HG03469 (cell line): ENCODE measurements at regions not wholly inside any gene's neighbourhood (a gene's known extent, or its start where the extent isn't known, plus 50 kb on each side); places are given as distances from the start of the nearest gene placed in this dataset.
"Not testable (repeated sequence)": the region's sequence is repeated elsewhere in the genome, so short reads cannot be mapped to it uniquely, and the experiment has no call there.

ENCODE experiments used
- ATAC-seq: cut with Tn5 transposase; IDR thresholded peaks from one replicate; pipeline ENCODE4 v1.9.1; 2021; ENCODE audit warnings: mild to moderate bottlenecking, moderate library complexity, moderate number of reproducible peaks; ENCODE audit not compliant: unreplicated experiment

- no peak for ATAC-seq
These were observed 643.3 kb downstream of the SOCS6 start for GRCh38 chr18:70931942-70932814.

GRCh38 chr18:70920840-70921374, 632.1 kb downstream of the SOCS6 start:
- no peak for ATAC-seq

DNA sequence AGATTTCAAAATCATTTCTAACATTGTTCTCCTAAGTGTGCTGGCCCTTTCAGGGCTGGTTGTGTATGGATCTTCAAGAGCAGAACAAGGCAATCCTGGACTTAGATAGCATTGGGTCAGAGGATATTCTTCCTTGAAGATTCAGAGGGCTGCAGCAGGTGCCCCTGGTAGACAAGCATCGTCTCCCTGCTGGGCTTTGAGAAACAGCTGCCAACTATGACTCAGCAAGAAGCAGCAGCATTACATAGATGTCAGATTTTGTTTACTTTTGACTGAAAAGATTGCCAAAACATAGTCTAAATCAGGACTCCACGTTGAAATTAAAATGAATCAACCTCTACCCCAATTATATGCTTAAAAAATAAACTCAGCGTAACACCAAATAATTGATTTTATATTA, 618.8 kb downstream of the SOCS6 start:
- ATAC-seq, result no peak

DNA sequence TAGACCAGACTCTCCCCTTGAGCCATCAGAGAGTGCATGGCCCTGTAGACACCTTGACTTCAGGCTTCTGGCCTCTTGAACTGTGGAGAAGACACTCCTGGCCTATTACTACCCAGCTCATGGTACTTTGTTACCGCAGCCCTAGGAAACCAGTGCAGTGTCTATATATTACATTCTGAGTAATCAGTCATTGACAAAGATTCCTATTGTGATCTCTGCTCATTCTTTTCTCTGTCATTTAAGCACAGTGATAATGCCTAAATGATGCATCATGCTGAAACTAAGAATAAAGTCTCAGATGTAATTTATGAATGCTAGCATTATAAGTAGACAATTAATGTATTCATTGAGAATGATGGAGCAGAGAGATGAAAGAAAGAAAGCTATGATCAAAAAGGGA, 603.5 kb downstream of the SOCS6 start:
- ATAC-seq, result no peak

- no peak for ATAC-seq
These were observed 581.4 kb downstream of the SOCS6 start for GRCh38 chr18:70870292-70870691.

- ATAC-seq, result no peak
These were observed 559.5 kb downstream of the SOCS6 start for GRCh38 chr18:70848329-70848728.

DNA sequence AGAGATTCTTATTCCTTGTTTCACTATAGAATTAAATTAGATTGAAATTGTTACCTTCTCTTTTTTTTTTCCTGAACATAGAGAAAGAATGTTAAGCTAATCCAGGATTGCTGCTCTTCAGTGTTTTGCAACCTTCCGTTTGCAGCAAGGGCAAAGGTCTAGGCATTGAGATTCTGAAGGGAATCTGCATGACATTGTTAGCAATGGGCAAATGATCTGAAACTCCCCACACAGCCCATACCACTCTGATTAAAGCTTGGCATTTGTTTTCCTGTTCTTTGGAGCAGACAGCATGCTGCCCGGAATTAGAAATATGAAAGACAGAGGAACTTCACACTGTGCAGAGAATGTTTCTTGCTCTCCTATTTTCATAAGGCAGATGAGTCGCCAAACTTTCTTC, 551.8 kb downstream of the SOCS6 start:
- no peak for ATAC-seq

GRCh38 chr18:70827632-70828031, 538.8 kb downstream of the SOCS6 start:
- ATAC-seq, result no peak

DNA sequence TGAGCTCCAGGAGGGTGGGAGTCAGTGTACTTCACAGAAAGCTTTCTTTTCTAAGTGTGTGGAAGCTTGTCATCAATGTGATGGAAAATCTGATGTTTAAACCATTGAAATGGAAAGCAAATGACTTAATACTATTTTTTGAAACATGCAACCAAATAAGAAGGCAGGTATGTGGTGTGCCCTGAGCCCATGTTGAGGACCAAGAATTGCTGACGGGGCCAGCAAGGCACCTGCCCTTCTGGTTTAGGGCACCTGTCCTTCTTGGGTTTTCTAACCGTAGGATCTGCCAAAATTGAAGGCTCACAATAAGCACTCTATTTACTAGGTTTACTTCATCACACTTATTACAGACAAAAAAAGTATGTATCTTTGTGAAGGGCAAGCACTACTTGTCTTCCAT, 537.7 kb downstream of the SOCS6 start:
- ATAC-seq, result no peak

DNA sequence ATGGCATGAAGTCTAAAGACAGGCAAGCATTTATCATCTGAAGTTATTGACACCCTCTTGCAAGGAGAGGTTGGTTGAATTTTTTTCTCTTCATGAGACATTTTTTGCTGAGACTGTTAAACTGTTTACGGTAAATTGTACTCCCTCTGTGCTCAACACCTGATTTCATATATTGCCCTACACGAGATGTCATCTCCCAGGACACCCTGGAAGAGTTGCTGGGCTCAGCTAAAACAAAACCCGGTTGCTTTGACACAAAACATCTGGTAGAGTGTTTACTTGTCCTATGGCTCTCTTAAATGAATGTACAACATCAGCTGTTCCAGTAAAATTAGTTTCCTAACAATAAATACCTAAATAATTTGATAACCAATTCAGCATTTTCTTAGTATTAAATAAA, 533.8 kb downstream of the SOCS6 start:
- no peak for ATAC-seq

DNA sequence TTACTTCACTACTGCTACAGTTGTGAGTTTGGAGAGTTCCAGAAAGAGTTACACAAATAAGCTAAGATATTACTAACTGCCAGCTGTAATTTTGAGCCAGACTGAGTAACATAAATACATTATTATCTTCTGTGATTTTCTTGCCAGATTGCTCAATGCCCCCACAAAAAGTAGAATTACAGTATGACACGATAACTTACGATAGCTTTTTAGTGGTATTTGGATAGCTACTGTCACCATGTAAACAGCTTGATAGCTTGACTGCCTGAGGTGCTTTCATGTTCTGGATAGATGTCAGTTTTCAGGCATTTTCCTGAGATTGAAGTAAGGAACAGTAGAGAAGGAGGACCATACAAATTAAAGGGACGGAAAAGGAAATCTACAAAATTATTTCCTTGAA, 533.3 kb downstream of the SOCS6 start:
- ATAC-seq, result no peak

DNA sequence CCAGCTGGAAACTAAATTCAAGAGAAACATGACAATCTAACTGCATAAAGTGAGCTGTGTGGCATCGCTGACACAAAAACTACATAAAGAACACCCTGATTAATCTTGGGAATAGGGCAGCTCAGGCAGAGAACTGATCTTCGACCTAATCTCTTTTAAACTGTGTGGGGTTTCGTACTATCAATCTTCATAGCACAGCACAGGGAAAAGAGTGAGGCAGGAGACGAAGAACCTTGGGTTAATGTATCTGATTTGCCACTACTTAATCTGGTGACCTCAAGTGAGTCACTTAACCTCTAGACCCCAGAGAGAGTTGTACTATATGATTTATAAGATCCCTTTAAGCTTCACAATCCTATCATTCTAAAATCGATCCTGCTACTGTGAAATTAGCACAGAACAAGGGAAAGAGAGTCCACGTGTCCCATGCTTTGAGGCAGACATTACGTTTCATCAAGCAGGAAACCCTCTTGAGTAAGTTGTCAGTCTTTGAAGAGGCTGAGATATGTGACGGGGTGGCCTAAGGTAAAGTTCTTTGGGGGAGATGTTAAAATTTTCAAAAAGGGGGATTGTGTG, 519.7 kb downstream of the SOCS6 start:
- no peak for ATAC-seq

DNA sequence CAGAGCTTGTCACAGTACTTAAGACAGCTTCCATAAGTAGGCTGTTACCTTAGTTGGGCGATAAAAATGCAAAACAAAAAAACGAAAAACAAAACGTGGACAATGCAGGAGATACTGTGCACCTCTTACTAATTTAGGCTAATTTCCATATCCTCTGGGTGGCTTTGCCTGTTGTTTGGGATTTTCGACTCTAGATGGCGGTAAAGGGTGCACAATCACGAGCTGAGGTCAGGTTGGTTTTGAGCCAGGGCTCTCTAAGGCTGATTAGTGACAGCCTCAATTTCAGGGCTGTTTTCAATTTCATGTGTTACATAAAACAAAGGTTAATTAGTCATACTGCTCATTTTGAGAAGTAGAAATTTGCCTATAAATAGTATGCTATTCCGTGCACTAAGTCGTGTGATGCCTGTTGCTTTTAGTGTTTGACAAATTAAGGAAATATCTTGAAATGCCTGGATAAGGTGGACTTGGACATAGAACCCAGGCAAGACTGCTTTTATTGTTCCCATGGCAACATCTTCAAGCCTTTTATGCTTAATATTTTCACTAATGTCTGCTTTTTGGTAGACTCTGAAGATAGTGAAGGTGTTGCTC, 493.1 kb downstream of the SOCS6 start:
- peak; percentile 97 for ATAC-seq

DNA sequence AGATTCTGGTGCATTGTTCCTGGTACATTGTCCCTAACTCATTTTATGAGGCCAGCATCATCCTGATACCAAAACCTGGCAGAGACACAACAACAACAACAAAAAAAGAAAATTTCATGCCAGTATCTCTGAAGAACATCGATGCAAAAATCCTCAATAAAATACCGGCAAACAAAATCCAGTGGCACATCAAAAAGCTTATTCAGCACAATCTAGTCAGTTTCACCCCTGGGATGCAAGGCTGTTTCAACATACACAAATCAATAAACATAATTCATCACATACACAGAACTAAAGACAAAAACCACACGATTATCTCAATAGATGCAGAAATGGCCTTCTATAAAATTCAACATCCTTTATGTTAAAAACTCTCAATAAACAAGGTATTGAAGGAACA, 477.4 kb downstream of the SOCS6 start:
- not testable (repeated sequence) for ATAC-seq

DNA sequence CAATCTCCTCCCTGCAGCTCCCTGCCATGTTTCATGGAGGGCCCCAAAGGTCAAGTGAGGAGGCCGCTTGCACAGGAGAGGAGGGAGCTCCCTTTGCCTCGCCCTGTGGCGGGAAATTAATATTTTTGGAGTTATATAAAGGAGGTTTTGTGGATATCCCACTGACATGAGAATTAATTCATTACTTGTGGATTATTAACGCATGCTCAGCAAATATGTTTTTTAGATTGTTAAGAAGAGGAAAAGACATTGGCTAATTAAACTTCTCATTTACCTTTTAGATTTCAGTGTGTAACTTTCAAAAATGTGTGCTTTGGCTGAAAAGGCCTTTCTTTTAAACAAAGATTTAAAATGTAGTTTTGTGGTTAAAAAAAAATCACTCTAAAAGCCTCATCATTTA, 474.0 kb downstream of the SOCS6 start:
- no peak for ATAC-seq

GRCh38 chr18:70758780-70759179, 469.9 kb downstream of the SOCS6 start:
- ATAC-seq, result no peak

DNA sequence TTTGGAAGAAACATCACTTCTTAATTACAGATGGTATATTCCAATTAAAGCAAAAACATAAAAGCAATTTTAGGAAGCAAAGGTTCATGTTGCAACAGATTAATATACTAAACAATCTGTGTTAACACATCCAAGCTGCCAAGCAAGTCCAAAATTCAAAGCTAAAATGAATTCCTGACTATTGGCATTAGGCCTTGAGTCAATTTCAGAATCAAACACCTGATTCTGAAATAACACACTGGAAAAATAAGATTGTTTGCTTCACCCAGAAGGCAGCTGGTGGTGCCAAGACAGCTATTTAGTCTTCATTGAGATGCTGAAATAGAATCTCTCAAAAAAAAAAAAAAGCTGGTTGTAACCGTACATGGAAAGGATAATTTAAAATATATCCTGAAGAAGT, 465.6 kb downstream of the SOCS6 start:
- no peak for ATAC-seq

DNA sequence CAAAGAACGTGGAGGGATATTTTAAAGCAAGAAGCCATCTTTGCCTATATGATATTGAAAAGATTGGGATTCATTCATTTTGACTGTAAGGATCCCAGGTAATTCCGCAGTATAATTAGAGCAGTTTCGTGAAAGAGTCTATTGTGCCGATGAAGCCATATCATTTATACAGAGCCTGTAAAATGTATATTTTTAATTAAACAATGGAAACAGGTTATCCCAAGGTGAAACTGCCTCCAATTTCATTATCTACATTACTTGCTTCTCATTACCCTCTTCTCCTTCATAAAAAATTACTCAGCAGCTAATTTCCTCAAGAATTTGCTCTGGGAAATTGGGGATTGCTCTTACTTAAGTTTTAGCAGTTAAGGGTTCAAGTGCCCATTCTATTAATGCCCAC, 444.1 kb downstream of the SOCS6 start:
- no peak for ATAC-seq

GRCh38 chr18:70732188-70732587, 443.3 kb downstream of the SOCS6 start:
- no peak for ATAC-seq

GRCh38 chr18:70720607-70721006, 431.8 kb downstream of the SOCS6 start:
- ATAC-seq, result no peak

DNA sequence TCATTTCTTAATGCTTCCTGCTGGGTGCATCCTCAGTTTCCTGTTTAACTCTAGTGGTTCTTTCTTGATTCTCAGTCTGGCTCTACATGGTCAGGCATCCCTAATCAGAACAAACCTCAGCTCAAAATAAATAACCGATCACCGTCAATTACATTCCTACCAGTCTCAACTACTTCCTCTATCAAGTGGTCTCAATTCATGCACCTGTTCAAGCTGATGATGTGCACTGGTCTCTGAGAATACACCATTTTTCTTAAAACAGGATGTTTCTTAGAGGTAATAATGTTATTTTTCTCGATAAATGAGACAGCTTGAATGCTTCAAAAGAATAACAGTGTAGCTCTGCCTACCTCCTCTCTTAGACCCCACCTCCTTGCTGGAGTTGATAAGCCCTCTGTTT, 420.9 kb downstream of the SOCS6 start:
- no peak for ATAC-seq

GRCh38 chr18:70709144-70709543, 420.3 kb downstream of the SOCS6 start:
- ATAC-seq, result no peak
